Calu3 (cell line): ENCODE measurements at regions not wholly inside any gene's neighbourhood (a gene's known extent, or its start where the extent isn't known, plus 50 kb on each side); places are given as distances from the start of the nearest gene placed in this dataset.

Experiments
- BruUV-seq: library from RNA; stranded (reverse); fragments of 400-500 nt; replicated peaks from 2 replicates; lab custom pipeline; 2021; lab: Mats Ljungman, UMichigan
- CTCF ChIA-PET: fragments of 300-600 bp; sonication (Branson Sonifier 250); formaldehyde crosslinking; loops from one replicate; lab custom pipeline; 2022; ENCODE audit warnings: antibody characterized with exemption; lab: Charles Lee
- DNase-seq: peaks from one replicate; pipeline ENCODE4 v3.0.0; 2022
- H3K27ac Mint-ChIP-seq: one replicate; pipeline ENCODE4 v1.8.0; 2022; ENCODE audit warnings: mixed read lengths; ENCODE audit not compliant: unreplicated experiment
- H3K27me3 Mint-ChIP-seq: one replicate; pipeline ENCODE4 v1.8.0; 2022; ENCODE audit warnings: mixed read lengths; ENCODE audit not compliant: unreplicated experiment
- H3K36me3 Mint-ChIP-seq: one replicate; pipeline ENCODE4 v1.8.0; 2022; ENCODE audit warnings: mild to moderate bottlenecking, moderate library complexity, mixed read lengths; ENCODE audit not compliant: insufficient read depth, unreplicated experiment
- H3K4me1 Mint-ChIP-seq: one replicate; pipeline ENCODE4 v1.8.0; 2022; ENCODE audit warnings: mild to moderate bottlenecking, low read depth, mixed read lengths; ENCODE audit not compliant: unreplicated experiment
- H3K4me3 Mint-ChIP-seq: one replicate; pipeline ENCODE4 v1.8.0; 2022; ENCODE audit warnings: mild to moderate bottlenecking, low read depth, moderate library complexity, mixed read lengths; ENCODE audit not compliant: unreplicated experiment
- H3K9me3 Mint-ChIP-seq: one replicate; pipeline ENCODE4 v1.8.0; 2022; ENCODE audit warnings: low read depth, mixed read lengths; ENCODE audit not compliant: unreplicated experiment
- CTCF ChIP-seq: fragments of 200-600 bp; IDR thresholded peaks from one replicate; pipeline ENCODE4 v1.8.0; 2022; ENCODE audit warnings: antibody characterized with exemption; ENCODE audit not compliant: unreplicated experiment
- intact Hi-C: fragments of 100-400 bp; cut with micrococcal nuclease; formaldehyde crosslinking; loops from one replicate; pipeline ENCODE4 v1.10.0; 2022; ENCODE audit not compliant: unreplicated experiment

GRCh38 chr3:30984855-30985749 lies 90.6 kb upstream of the GADL1 start:
- Mint-ChIP-seq H3K27ac (peak overlapping the region; percentile 9), H3K27me3 (peaks cover 19% of the 10 kb centered on the region), H3K4me3 (peak overlapping the region; percentile 21), H3K36me3 (no peaks in the 10 kb centered on the region), H3K9me3 (no peaks in the 10 kb centered on the region), H3K4me1 (peaks cover 8% of the 10 kb centered on the region)
- TF ChIP-seq CTCF, result no peak
- intact Hi-C loops, result no loop called here
- CTCF ChIA-PET, result no interaction called here
- DNase-seq, result no peak
- BruUV-seq, result no TSS peak

DNA sequence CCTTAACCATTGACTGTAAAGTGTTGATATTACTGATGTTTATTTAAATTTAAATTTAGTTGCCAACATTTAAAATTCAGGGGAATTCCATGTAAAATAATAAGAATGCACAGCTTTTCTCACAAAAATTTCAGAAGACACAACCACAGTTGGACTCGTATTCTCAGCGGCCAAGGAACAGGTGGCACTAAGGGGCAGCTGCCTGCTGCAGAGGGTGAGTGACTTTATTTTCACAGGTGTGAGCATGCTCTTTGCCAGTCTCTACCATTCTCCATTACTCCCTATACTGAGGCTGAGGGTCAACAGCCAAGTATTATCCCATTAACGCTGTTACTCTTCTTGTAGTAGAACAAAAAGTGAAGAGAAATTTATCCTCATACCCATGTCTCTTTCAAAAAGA lies 92.1 kb upstream of the GADL1 start:
- H3K27ac Mint-ChIP-seq, result no peak overlapping the region
- TF ChIP-seq CTCF, result no peak
- no TSS peak for BruUV-seq
- CTCF ChIA-PET, result no interaction called here
- peaks cover 8% of the 10 kb centered on the region for H3K4me1 Mint-ChIP-seq
- intact Hi-C loops, result no loop called here
- no peaks in the 10 kb centered on the region for H3K36me3 Mint-ChIP-seq
- peaks cover 19% of the 10 kb centered on the region for H3K27me3 Mint-ChIP-seq
- no peak overlapping the region for H3K4me3 Mint-ChIP-seq
- no peaks in the 10 kb centered on the region for H3K9me3 Mint-ChIP-seq
- no peak for DNase-seq

GRCh38 chr3:30988769-30989168 lies 94.3 kb upstream of the GADL1 start:
- TF ChIP-seq CTCF, result no peak
- peaks cover 8% of the 10 kb centered on the region for H3K4me1 Mint-ChIP-seq
- peaks cover 19% of the 10 kb centered on the region for H3K27me3 Mint-ChIP-seq
- H3K36me3 Mint-ChIP-seq, result no peaks in the 10 kb centered on the region
- CTCF ChIA-PET, result no interaction called here
- H3K4me3 Mint-ChIP-seq, result no peak overlapping the region
- no peaks in the 10 kb centered on the region for H3K9me3 Mint-ChIP-seq
- no TSS peak for BruUV-seq
- no peak for DNase-seq
- no peak overlapping the region for H3K27ac Mint-ChIP-seq
- intact Hi-C loops, result no loop called here

- Mint-ChIP-seq H3K27ac (no peak overlapping the region), H3K27me3 (peaks cover 19% of the 10 kb centered on the region), H3K4me1 (peaks cover 5% of the 10 kb centered on the region), H3K9me3 (no peaks in the 10 kb centered on the region), H3K36me3 (no peaks in the 10 kb centered on the region), H3K4me3 (no peak overlapping the region)
- CTCF ChIA-PET, result no interaction called here
- BruUV-seq, result no TSS peak
- TF ChIP-seq CTCF, result no peak
- DNase-seq, result no peak
- intact Hi-C loops, result no loop called here
Measured at GRCh38 chr3:30989276-30990030, 95.0 kb upstream of the GADL1 start.
